K562 (cell line): ENCODE measurements at regions not wholly inside any gene's neighbourhood (a gene's known extent, or its start where the extent isn't known, plus 50 kb on each side); places are given as distances from the start of the nearest gene placed in this dataset.

ENCODE experiments used
- ATAC-seq: fragments of 200-7000 bp; cut with Tn5 transposase; 3 replicates; pipeline ENCODE4 v1.9.1; 2020; ENCODE audit warnings: moderate library complexity
- BruUV-seq: library from RNA; stranded (reverse); fragments of 400-500 nt; replicated peaks from 2 replicates; lab custom pipeline; 2021; lab: Mats Ljungman, UMichigan
- CTCF ChIA-PET: fragments of 300-600 bp; formaldehyde crosslinking; extraction: SDS; loops from one replicate; lab custom pipeline; 2021; ENCODE audit warnings: low intra/inter-chr PET ratio; lab: Yijun Ruan, JAX
- POLR2A ChIA-PET: fragments of 300-600, 350-650 bp; sonication (Branson Sonifier 250); formaldehyde crosslinking; extraction: SDS; loops from one replicate; lab custom pipeline; 2021; ENCODE audit warnings: antibody characterized with exemption, inconsistent platforms; lab: Yijun Ruan, JAX
- DNase-seq, 4 experiments: peaks; one replicate each; pipeline versions ENCODE4 v3.0.0 to v3.0.0-alpha.2; 2011 to 2018; ENCODE audit warnings: low spot score in 3 of 4, mixed read lengths in 3 of 4; ENCODE audit errors: extremely low read depth in 1 of 4
- FAIRE-seq: peaks from 2 replicates; lab custom pipeline; 2011; peaks lifted over from hg19 to GRCh38; lab: Jason Lieb, UNC
- H2AFZ ChIP-seq: 2 replicates; pipeline ENCODE4 v1.6.0; 2011; ENCODE audit warnings: low read depth, low read length, control low read depth, inconsistent platforms
- H3K27ac ChIP-seq: fragments of 200-600 bp; 3 replicates; pipeline ENCODE4 v1.8.0; 2011; ENCODE audit warnings: low read depth, mild to moderate bottlenecking, control low read depth, inconsistent platforms, low read length, moderate library complexity, mixed read lengths; ENCODE audit errors: extremely low read depth
- H3K27me3 ChIP-seq, 2 experiments: fragments of 300-600 bp in 1 of 2; 2 replicates in 1 of 2; 3 replicates in 1 of 2; pipeline versions ENCODE4 v1.6.0 to v1.8.0; 2011; ENCODE audit warnings: inconsistent platforms in 2 of 2, low read length in 2 of 2, mild to moderate bottlenecking in 1 of 2, mixed read lengths in 1 of 2, moderate library complexity in 1 of 2; ENCODE audit not compliant: control insufficient read depth in 2 of 2, insufficient read depth in 2 of 2
- H3K36me3 ChIP-seq: fragments of 300-600 bp; 3 replicates; pipeline ENCODE4 v1.8.0; 2011; ENCODE audit warnings: mild to moderate bottlenecking, low read length, inconsistent platforms; ENCODE audit not compliant: control insufficient read depth, insufficient read depth
- H3K4me1 ChIP-seq, 2 experiments: fragments of 200-600 bp in 1 of 2; replicated peaks in 1 of 2; 2 replicates in 1 of 2; 3 replicates in 1 of 2; pipeline versions ENCODE4 v1.5.1 to v1.8.0; 2011; ENCODE audit warnings: inconsistent platforms in 2 of 2, low read length in 2 of 2, mild to moderate bottlenecking in 1 of 2, mixed read lengths in 1 of 2, moderate library complexity in 1 of 2; ENCODE audit not compliant: control insufficient read depth in 2 of 2, insufficient read depth in 2 of 2
- H3K4me2 ChIP-seq: 2 replicates; pipeline ENCODE4 v1.6.1; 2011; ENCODE audit warnings: low read length, control low read depth, inconsistent platforms, mixed read lengths; ENCODE audit not compliant: insufficient read depth
- H3K4me3 ChIP-seq: fragments of 200-600 bp; sonication (generic), shearing (Covaris generic); 2 replicates; pipeline ENCODE4 v1.5.1; 2016; ENCODE audit warnings: control low read depth, inconsistent platforms
- H3K79me2 ChIP-seq: fragments of 200-600 bp; 3 replicates; pipeline ENCODE4 v1.8.0; 2011; ENCODE audit warnings: low read length, inconsistent platforms; ENCODE audit not compliant: control insufficient read depth, insufficient read depth
- H3K9ac ChIP-seq, 2 experiments: 2 replicates each; pipeline versions ENCODE4 v1.6.0 to v1.6.1; 2011; ENCODE audit warnings: low read depth in 2 of 2, low read length in 2 of 2, control low read depth in 1 of 2, inconsistent platforms in 1 of 2, mild to moderate bottlenecking in 1 of 2, mixed read lengths in 1 of 2; ENCODE audit not compliant: insufficient read depth in 1 of 2
- H3K9me1 ChIP-seq: one replicate; pipeline ENCODE4 v1.6.0; 2011; ENCODE audit warnings: inconsistent platforms, mild to moderate bottlenecking, low read length, moderate library complexity; ENCODE audit not compliant: control insufficient read depth, insufficient read depth
- H3K9me3 ChIP-seq: replicated peaks from 2 replicates; pipeline ENCODE4 v1.5.1; 2011; ENCODE audit warnings: low read depth, low read length, inconsistent platforms; ENCODE audit not compliant: control insufficient read depth, insufficient read depth
- H4K20me1 ChIP-seq: replicated peaks from 2 replicates; pipeline ENCODE4 v1.6.1; 2011; ENCODE audit warnings: low read length, inconsistent platforms, mixed read lengths; ENCODE audit not compliant: control insufficient read depth, insufficient read depth
- EP400 ChIP-seq: fragments of 450-650 bp; IDR thresholded peaks from 2 replicates; pipeline ENCODE4 v1.6.1; 2017; ENCODE audit warnings: antibody characterized with exemption, mild to moderate bottlenecking, moderate library complexity
- ETV1 ChIP-seq: fragments of 450-650 bp; conservative IDR thresholded peaks from 2 replicates; pipeline ENCODE4 v1.6.1; 2016; ENCODE audit warnings: missing genetic modification characterization, control low read depth, low read depth, missing compliant biosample characterization
- FIP1L1 ChIP-seq: fragments of 200-400 bp; formaldehyde crosslinking; IDR thresholded peaks from 2 replicates; pipeline ENCODE4 v1.6.1; 2018; ENCODE audit warnings: mild to moderate bottlenecking, low read depth, low read length; ENCODE audit not compliant: poor library complexity, severe bottlenecking
- GABPA ChIP-seq: fragments of 200-800 bp; sonication (Bioruptor generic); conservative IDR thresholded peaks from 2 replicates; pipeline ENCODE4 v1.6.1; 2016; ENCODE audit warnings: low read depth, missing genetic modification characterization, missing compliant biosample characterization
- HCFC1 ChIP-seq: IDR thresholded peaks from 2 replicates; pipeline ENCODE4 v1.6.1; 2012; ENCODE audit warnings: low read depth, low read length, improper control_type of control experiment
- NFXL1 ChIP-seq: fragments of 450-650 bp; formaldehyde crosslinking; IDR thresholded peaks from 2 replicates; pipeline ENCODE4 v1.4.0; 2021; ENCODE audit warnings: mild to moderate bottlenecking
- RAD21 ChIP-seq, 2 experiments: fragments of 250-450 bp in 1 of 2; fragments of 450-650 bp in 1 of 2; sonication (Bioruptor Pico) in 1 of 2; formaldehyde crosslinking in 1 of 2; IDR thresholded peaks in 1 of 2; conservative IDR thresholded peaks in 1 of 2; 2 replicates each; pipeline versions ENCODE4 v1.4.0 to v1.8.0; 2020 to 2022; ENCODE audit warnings: mild to moderate bottlenecking in 2 of 2, moderate library complexity in 1 of 2
- SMAD1 ChIP-seq: fragments of 150-350 bp; IDR thresholded peaks from 2 replicates; pipeline ENCODE4 v1.6.1; 2014; ENCODE audit warnings: low read length, low read depth; ENCODE audit not compliant: partially characterized antibody
- SRF ChIP-seq, 2 experiments: fragments of 250-450, 450-650 bp in 1 of 2; sonication (Bioruptor Pico) in 1 of 2; sonication (generic) in 1 of 2; formaldehyde crosslinking; IDR thresholded peaks; 2 replicates each; pipeline versions ENCODE4 v1.5.0 to v1.5.1; 2020 to 2022; ENCODE audit warnings: mild to moderate bottlenecking in 1 of 2, missing genetic modification reagents in 1 of 2
- TARDBP ChIP-seq: fragments of 450-650 bp; IDR thresholded peaks from 2 replicates; pipeline ENCODE4 v1.6.1; 2016
- ZNF12 ChIP-seq: sonication (generic); formaldehyde crosslinking; IDR thresholded peaks from 2 replicates; pipeline ENCODE4 v1.4.0; 2020; ENCODE audit warnings: mild to moderate bottlenecking, missing genetic modification reagents
- ZNF175 ChIP-seq: fragments of 200-800 bp; sonication (Bioruptor generic); IDR thresholded peaks from 2 replicates; pipeline ENCODE4 v1.6.1; 2016; ENCODE audit warnings: low read depth, mild to moderate bottlenecking, missing genetic modification characterization, missing compliant biosample characterization
- ZNF354B ChIP-seq: fragments of 250-450 bp; sonication (Bioruptor Pico); IDR thresholded peaks from 2 replicates; pipeline ENCODE4 v1.4.0; 2020
- ZNF398 ChIP-seq: fragments of 250-450 bp; sonication (Bioruptor Pico); IDR thresholded peaks from 2 replicates; pipeline ENCODE4 v1.8.0; 2021; ENCODE audit warnings: moderate library complexity, mild to moderate bottlenecking, inconsistent platforms
- WGBS: fragments of 100-300 bp; shearing (Covaris generic); methylation state at CpG from one replicate; pipeline ENCODE4 v1.1.6; 2016; ENCODE audit warnings: low coverage, mixed read lengths; ENCODE audit not compliant: insufficient coverage; ENCODE audit errors: missing lambda C conversion rate; 5-methylcytosine and 5-hydroxymethylcytosine counted together
- in situ Hi-C: fragments of 300-500 bp; cut with MboI; formaldehyde crosslinking; loops from 4 replicates; pipeline ENCODE4 v1.15.0; 2018; ENCODE audit warnings: inconsistent platforms, mixed read lengths
- intact Hi-C: fragments of 100-400 bp; cut with micrococcal nuclease; formaldehyde crosslinking; loops from 2 replicates; pipeline ENCODE4 v1.14.2; 2022
- TF ChIP-seq, protein P1 (sequence below): IDR thresholded peaks from 2 replicates; pipeline ENCODE4 v1.6.1; 2011; ENCODE audit not compliant: insufficient read length; ENCODE audit errors: extremely low read depth
- TF ChIP-seq, protein P2 (sequence below): fragments of 250-450 bp; sonication (Bioruptor Pico); IDR thresholded peaks from 2 replicates; pipeline ENCODE4 v1.5.0; 2021; ENCODE audit warnings: mild to moderate bottlenecking, borderline replicate concordance

DNA sequence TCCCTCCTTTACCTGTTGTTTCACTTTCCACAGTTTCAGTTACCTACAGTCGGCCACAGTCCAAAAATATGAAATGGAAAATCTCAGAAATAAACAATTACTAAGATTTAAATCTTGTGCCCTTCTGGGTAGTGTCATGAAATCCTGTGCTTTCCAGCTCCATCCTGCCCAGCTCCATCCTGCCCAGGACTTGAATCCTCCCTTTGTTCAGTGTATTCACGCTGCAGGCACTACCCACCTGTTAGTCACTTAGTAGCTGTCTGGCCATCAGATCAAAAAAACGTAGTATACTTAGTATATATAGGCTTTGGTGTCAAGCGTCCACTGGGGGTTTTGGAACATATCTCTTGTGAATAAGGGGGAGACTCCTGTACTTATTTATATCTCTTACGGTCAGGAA lies 329.0 kb upstream of the SEMA6D start (continued):
- TF ChIP-seq ZNF398 (CRISPR knock-in tag) (no peak), RAD21 (CRISPR knock-in tag; conservative IDR thresholded peaks at IDR 0.05 in 1 of 2, IDR thresholded peaks at IDR 0.05 in 1 of 2) (no peak), ETV1 (tag) (no peak), HCFC1 (no peak)
- TF ChIP-seq, protein P1, sequence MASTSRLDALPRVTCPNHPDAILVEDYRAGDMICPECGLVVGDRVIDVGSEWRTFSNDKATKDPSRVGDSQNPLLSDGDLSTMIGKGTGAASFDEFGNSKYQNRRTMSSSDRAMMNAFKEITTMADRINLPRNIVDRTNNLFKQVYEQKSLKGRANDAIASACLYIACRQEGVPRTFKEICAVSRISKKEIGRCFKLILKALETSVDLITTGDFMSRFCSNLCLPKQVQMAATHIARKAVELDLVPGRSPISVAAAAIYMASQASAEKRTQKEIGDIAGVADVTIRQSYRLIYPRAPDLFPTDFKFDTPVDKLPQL = no peak

DNA sequence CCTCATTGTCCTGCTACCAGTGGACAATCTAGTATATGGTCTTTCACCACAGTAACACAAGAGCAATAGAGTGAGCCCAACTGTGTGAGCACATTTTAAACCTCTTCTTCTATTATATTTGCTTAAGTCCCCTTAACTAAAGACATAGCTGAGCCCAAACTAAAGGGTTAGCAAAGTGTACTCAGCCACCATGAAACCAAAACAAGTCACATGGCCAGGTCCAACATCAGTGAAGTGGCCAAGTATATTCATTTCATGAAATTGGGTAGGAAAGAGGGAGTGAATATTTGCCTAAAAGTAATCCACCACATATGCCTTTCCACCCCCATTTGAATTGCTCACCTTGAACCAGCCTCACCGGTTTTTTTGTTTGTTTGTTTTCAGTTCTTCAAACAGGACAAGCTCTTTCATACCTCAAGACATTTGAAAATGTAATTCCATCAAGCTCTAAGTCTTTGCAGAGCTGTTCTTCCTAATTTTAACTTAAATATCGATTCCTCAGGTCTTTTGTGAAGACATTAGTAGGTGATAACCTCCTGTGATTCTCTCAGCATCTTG lies 327.0 kb upstream of the SEMA6D start:
- Histone ChIP-seq H3K27ac (no peak overlapping the region), H3K79me2 (no peaks in the 10 kb centered on the region), H3K27me3 (no peaks in the 10 kb centered on the region), H3K36me3 (no peaks in the 10 kb centered on the region), H2AFZ (no peak overlapping the region), H3K9me3 (0 out of 2 replicates have a peak, but pooled peaks cover 2% of the 10 kb centered on the region), H3K9me1 (no peaks in the 10 kb centered on the region), H3K4me2 (no peak overlapping the region), H4K20me1 (no peaks in the 10 kb centered on the region), H3K4me3 (no peak overlapping the region), H3K4me1 (no peaks in the 10 kb centered on the region), H3K9ac (no peak overlapping the region)
- in situ Hi-C loops (no loop called here), intact Hi-C loops (no loop called here)
- ChIA-PET CTCF (no interaction called here), POLR2A (no interaction called here)
- BruUV-seq = no TSS peak
- 0% methylated on average over 2 of the region's 2 CpGs for WGBS
- no peak for FAIRE-seq
- no peak for DNase-seq
- no peak for ATAC-seq
- TF ChIP-seq SRF (CRISPR knock-in tag; IDR thresholded peaks at IDR 0.05) (no peak), ZNF354B (no peak), ZNF12 (CRISPR knock-in tag) (no peak), FIP1L1 (no peak), SMAD1 (no peak), EP400 (no peak), GABPA (tag) (no peak), ZNF175 (CRISPR knock-in tag) (no peak), TARDBP (no peak), NFXL1 (CRISPR knock-in tag) (no peak)
- TF ChIP-seq, protein P2, sequence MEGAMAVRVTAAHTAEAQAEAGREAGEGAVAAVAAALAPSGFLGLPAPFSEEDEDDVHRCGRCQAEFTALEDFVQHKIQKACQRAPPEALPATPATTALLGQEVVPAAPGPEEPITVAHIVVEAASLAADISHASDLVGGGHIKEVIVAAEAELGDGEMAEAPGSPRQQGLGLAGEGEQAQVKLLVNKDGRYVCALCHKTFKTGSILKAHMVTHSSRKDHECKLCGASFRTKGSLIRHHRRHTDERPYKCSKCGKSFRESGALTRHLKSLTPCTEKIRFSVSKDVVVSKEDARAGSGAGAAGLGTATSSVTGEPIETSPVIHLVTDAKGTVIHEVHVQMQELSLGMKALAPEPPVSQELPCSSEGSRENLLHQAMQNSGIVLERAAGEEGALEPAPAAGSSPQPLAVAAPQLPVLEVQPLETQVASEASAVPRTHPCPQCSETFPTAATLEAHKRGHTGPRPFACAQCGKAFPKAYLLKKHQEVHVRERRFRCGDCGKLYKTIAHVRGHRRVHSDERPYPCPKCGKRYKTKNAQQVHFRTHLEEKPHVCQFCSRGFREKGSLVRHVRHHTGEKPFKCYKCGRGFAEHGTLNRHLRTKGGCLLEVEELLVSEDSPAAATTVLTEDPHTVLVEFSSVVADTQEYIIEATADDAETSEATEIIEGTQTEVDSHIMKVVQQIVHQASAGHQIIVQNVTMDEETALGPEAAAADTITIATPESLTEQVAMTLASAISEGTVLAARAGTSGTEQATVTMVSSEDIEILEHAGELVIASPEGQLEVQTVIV (CRISPR knock-in tag) = no peak
